ENCODE measurements at regions not wholly inside any gene's neighbourhood (a gene's known extent, or its start where the extent isn't known, plus 50 kb on each side); places are given as distances from the start of the nearest gene placed in this dataset.

GRCh38 chr1:57696043-57696442 is 272.2 kb upstream of the DAB1 start:
- DNase-seq, result no peak

- DNase-seq, result no peak
Measured at GRCh38 chr1:57686306-57686705, 262.4 kb upstream of the DAB1 start.

- no peak for DNase-seq
Measured at GRCh38 chr1:57683037-57683942, 259.4 kb upstream of the DAB1 start.

- peak; percentile 29 for DNase-seq
Measured at GRCh38 chr1:57678138-57678537, 254.3 kb upstream of the DAB1 start.

GRCh38 chr1:57675776-57676175 is 251.9 kb upstream of the DAB1 start:
- no peak for DNase-seq

- no peak for DNase-seq
Measured at GRCh38 chr1:57674801-57675200, 250.9 kb upstream of the DAB1 start.

- DNase-seq, result no peak
Measured at GRCh38 chr1:57672346-57673140, 248.7 kb upstream of the DAB1 start.

- no peak for DNase-seq
Measured at GRCh38 chr1:57671750-57672149, 247.9 kb upstream of the DAB1 start.

GRCh38 chr1:57659804-57660203 is 235.9 kb upstream of the DAB1 start:
- DNase-seq, result no peak

- no peak for DNase-seq
Measured at GRCh38 chr1:57655161-57655560, 231.3 kb upstream of the DAB1 start.

GRCh38 chr1:57644667-57645066 is 220.8 kb upstream of the DAB1 start:
- DNase-seq, result no peak

GRCh38 chr1:57638239-57638638 is 214.4 kb upstream of the DAB1 start:
- DNase-seq, result no peak

- no peak for DNase-seq
Measured at GRCh38 chr1:57637155-57637554, 213.3 kb upstream of the DAB1 start.

- no peak for DNase-seq
Measured at GRCh38 chr1:57633881-57634280, 210.0 kb upstream of the DAB1 start.

GRCh38 chr1:57633056-57633455 is 209.2 kb upstream of the DAB1 start:
- no peak for DNase-seq

- no peak for DNase-seq
Measured at GRCh38 chr1:57632401-57632800, 208.5 kb upstream of the DAB1 start.

GRCh38 chr1:57627612-57628011 is 203.8 kb upstream of the DAB1 start:
- no peak for DNase-seq

- no peak for DNase-seq
Measured at GRCh38 chr1:57623791-57624538, 200.1 kb upstream of the DAB1 start.

GRCh38 chr1:57623039-57623790 is 199.4 kb upstream of the DAB1 start:
- no peak for DNase-seq

GRCh38 chr1:57621776-57622175 is 197.9 kb upstream of the DAB1 start:
- DNase-seq, result no peak

- no peak for DNase-seq
Measured at GRCh38 chr1:57620605-57621004, 196.7 kb upstream of the DAB1 start.

GRCh38 chr1:57616921-57617320 is 193.1 kb upstream of the DAB1 start:
- DNase-seq, result no peak

GRCh38 chr1:57615956-57616355 is 192.1 kb upstream of the DAB1 start:
- no peak for DNase-seq

Data from DMS79 treated with DMSO at 0.1 percent for 48 hours (cell line).